ENCODE measurements at regions not wholly inside any gene's neighbourhood (a gene's known extent, or its start where the extent isn't known, plus 50 kb on each side); places are given as distances from the start of the nearest gene placed in this dataset.

GRCh38 chr2:125747165-125747425 is 908.9 kb upstream of the GYPC start:
- no peak for TF ChIP-seq POLR2AphosphoS5 (IDR thresholded peaks at IDR 0.05; ENCODE audit: low read depth, low read length)
- TF ChIP-seq POLR2A (IDR thresholded peaks at IDR 0.05; ENCODE audit: low read depth, low read length): no peak
